ENCODE measurements at regions not wholly inside any gene's neighbourhood (a gene's known extent, or its start where the extent isn't known, plus 50 kb on each side); places are given as distances from the start of the nearest gene placed in this dataset.

DNA sequence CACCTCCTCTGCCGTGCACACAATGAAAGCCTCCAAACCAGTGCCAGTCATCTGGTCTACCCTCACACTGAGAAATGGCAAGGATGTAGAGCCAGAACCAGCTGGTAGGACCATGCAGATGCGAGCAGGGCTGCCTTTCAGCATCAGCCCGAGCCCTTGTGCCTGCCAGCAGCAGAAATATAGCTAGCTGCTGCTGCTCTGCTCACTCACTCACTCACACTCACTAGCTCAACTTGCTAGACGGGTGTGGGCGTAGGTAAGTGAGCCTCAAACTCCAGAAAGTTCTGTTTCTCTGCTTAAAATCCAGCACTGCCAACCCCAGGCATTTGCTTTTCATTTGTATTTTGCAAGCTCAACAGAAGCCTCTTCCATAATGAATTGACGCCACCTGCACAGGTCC is 114.0 kb downstream of the DRD1 start:
- no peaks in the 10 kb centered on the region for H3K36me3 ChIP-seq (ENCODE audit: control insufficient read depth in 2 of 2, insufficient read depth in 2 of 2, low read length in 2 of 2)
- no peak overlapping the region for H3K27ac ChIP-seq (ENCODE audit: low read depth in 2 of 2, low read length in 2 of 2)
- no peak overlapping the region for H3K4me3 ChIP-seq (ENCODE audit: low read length in 2 of 2)
- no peaks in the 10 kb centered on the region for H3K9me3 ChIP-seq (ENCODE audit: control insufficient read depth in 2 of 2, low read length in 2 of 2)
- H3K9ac ChIP-seq (ENCODE audit: low read depth in 1 of 2, low read length in 2 of 2): no peak overlapping the region
- no peaks in the 10 kb centered on the region for H3K4me1 ChIP-seq (ENCODE audit: control insufficient read depth in 2 of 2, insufficient read depth in 2 of 2, low read length in 2 of 2)
- H3K27me3 ChIP-seq (ENCODE audit: control insufficient read depth in 2 of 2, insufficient read depth in 2 of 2, low read length in 2 of 2): no peaks in the 10 kb centered on the region

DNA sequence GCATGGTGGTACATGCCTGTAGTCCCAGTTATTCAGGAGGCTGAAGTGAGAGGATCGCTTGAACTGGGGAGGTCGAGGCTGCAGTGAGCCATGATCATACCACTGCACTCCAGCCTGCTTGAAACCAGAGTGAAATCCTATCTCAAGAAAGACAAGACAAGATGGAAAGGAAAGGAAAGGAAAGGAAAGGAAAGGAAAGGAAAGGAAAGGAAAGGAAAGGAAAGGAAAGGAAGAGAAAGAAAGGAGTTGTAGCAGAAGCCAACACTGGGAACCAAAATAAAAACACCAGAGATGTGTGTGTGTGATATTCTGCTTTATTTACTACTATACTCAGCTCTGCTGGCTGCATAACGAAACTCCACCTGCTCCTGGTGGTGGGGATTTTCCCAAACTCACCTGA is 115.3 kb downstream of the DRD1 start:
- H3K9ac ChIP-seq (ENCODE audit: low read depth in 1 of 2, low read length in 2 of 2): no peak overlapping the region
- no peaks in the 10 kb centered on the region for H3K27me3 ChIP-seq (ENCODE audit: control insufficient read depth in 2 of 2, insufficient read depth in 2 of 2, low read length in 2 of 2)
- H3K9me3 ChIP-seq (ENCODE audit: control insufficient read depth in 2 of 2, low read length in 2 of 2): no peaks in the 10 kb centered on the region
- no peak overlapping the region for H3K27ac ChIP-seq (ENCODE audit: low read depth in 2 of 2, low read length in 2 of 2)
- H3K4me1 ChIP-seq (ENCODE audit: control insufficient read depth in 2 of 2, insufficient read depth in 2 of 2, low read length in 2 of 2): no peaks in the 10 kb centered on the region
- no peak overlapping the region for H3K4me3 ChIP-seq (ENCODE audit: low read length in 2 of 2)
- no peaks in the 10 kb centered on the region for H3K36me3 ChIP-seq (ENCODE audit: control insufficient read depth in 2 of 2, insufficient read depth in 2 of 2, low read length in 2 of 2)

DNA sequence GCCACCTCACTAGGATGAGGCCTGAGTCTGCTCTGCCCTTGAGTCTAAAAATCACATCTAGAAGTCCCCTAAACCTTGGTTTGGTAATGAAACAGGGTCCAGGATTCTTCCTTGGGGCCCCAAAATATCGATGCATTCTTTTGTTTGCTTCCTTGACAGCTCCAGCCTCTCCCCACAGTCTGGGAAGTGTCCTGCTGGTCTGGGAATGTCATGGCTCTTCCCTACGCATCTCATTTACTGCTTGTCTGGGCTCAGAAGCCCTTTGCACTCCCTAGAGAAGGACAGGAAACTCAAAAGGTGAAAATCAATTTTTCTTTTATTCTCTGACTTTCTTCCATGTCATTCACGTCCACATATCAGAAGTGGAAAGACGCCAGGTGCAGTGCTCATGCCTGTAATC is 115.8 kb downstream of the DRD1 start:
- Histone ChIP-seq H3K27me3 (ENCODE audit: control insufficient read depth in 2 of 2, insufficient read depth in 2 of 2, low read length in 2 of 2) (no peaks in the 10 kb centered on the region), H3K9ac (ENCODE audit: low read depth in 1 of 2, low read length in 2 of 2) (no peak overlapping the region), H3K9me3 (ENCODE audit: control insufficient read depth in 2 of 2, low read length in 2 of 2) (no peaks in the 10 kb centered on the region), H3K4me1 (ENCODE audit: control insufficient read depth in 2 of 2, insufficient read depth in 2 of 2, low read length in 2 of 2) (no peaks in the 10 kb centered on the region), H3K36me3 (ENCODE audit: control insufficient read depth in 2 of 2, insufficient read depth in 2 of 2, low read length in 2 of 2) (no peaks in the 10 kb centered on the region), H3K4me3 (ENCODE audit: low read length in 2 of 2) (no peak overlapping the region), H3K27ac (ENCODE audit: low read depth in 2 of 2, low read length in 2 of 2) (no peak overlapping the region)

DNA sequence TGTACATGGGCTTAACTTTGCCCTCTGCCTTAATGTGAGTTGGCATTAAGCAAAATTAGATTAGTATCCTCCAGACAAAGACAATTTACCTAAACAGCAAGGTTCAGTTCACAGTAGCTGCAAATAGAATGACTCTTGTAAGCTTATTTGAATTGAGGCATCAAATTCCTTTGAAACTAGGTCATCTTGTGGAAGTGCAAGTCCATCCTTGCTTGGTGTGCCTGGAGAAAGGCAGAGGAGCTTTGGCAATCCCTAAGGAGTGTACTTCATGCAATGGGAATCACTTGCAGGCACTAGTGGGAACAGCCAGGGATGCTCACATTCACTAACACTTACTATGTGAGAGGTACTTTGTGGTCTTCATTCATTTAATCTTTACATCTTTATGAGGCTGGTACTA is 118.3 kb downstream of the DRD1 start:
- H3K27me3 ChIP-seq (ENCODE audit: control insufficient read depth in 2 of 2, insufficient read depth in 2 of 2, low read length in 2 of 2): no peaks in the 10 kb centered on the region
- no peak overlapping the region for H3K27ac ChIP-seq (ENCODE audit: low read depth in 2 of 2, low read length in 2 of 2)
- no peak overlapping the region for H3K9ac ChIP-seq (ENCODE audit: low read depth in 1 of 2, low read length in 2 of 2)
- H3K4me3 ChIP-seq (ENCODE audit: low read length in 2 of 2): no peak overlapping the region
- H3K4me1 ChIP-seq (ENCODE audit: control insufficient read depth in 2 of 2, insufficient read depth in 2 of 2, low read length in 2 of 2): no peaks in the 10 kb centered on the region
- H3K36me3 ChIP-seq (ENCODE audit: control insufficient read depth in 2 of 2, insufficient read depth in 2 of 2, low read length in 2 of 2): no peaks in the 10 kb centered on the region
- H3K9me3 ChIP-seq (ENCODE audit: control insufficient read depth in 2 of 2, low read length in 2 of 2): no peaks in the 10 kb centered on the region

DNA sequence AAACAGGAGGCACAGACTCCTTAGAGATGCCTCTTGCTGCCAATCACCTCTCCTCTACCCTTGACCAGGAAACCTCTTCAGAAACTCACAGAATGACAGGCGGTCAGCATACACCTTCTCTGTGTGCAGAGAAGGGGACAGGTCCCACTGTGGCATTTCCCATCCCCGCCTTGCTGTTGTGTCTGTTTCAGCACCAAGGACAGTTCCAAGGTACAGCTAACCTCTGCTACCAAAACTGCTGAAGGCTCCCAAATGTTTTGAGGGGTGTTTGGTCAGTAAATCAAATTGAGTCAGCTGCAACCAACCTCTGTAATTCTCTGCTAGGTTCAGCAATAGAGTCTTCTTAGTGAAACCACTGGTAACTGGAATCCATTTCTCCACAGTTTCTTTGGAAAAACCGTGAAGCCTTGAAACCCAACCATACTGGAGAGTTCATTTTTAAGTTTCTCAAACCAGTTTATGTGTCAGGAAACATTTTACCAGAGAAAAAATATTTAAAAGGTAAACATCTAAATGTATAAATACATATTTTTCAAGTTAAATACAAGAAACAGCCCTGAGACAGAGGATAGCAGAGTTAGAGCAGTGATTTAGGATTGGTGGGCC is 122.0 kb downstream of the DRD1 start:
- Histone ChIP-seq H3K27me3 (ENCODE audit: control insufficient read depth in 2 of 2, insufficient read depth in 2 of 2, low read length in 2 of 2) (no peaks in the 10 kb centered on the region), H3K9ac (ENCODE audit: low read depth in 1 of 2, low read length in 2 of 2) (no peak overlapping the region), H3K36me3 (ENCODE audit: control insufficient read depth in 2 of 2, insufficient read depth in 2 of 2, low read length in 2 of 2) (no peaks in the 10 kb centered on the region), H3K4me3 (ENCODE audit: low read length in 2 of 2) (no peak overlapping the region), H3K4me1 (ENCODE audit: control insufficient read depth in 2 of 2, insufficient read depth in 2 of 2, low read length in 2 of 2) (no peaks in the 10 kb centered on the region), H3K9me3 (ENCODE audit: control insufficient read depth in 2 of 2, low read length in 2 of 2) (no peaks in the 10 kb centered on the region), H3K27ac (ENCODE audit: low read depth in 2 of 2, low read length in 2 of 2) (no peak overlapping the region)

DNA sequence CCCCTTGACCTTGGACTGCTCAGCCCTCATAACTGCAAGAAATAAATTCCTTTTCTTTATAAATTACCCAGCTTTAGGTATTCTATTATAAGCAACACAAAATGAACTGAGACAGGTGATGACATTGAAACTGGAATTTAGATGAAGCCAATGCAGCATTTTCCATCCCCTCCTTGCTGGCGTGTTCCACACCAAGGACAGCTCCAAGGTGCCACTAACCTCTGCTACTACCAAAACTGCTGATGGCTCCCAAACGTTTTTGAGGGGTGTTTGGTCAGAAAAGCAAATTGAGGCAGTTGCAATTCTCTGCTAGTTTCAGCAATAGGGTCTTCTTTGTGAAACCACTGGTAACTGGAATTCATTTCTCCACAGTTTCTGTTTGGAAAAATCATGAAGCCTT is 124.8 kb downstream of the DRD1 start:
- Histone ChIP-seq H3K9me3 (ENCODE audit: control insufficient read depth in 2 of 2, low read length in 2 of 2) (no peaks in the 10 kb centered on the region), H3K27me3 (ENCODE audit: control insufficient read depth in 2 of 2, insufficient read depth in 2 of 2, low read length in 2 of 2) (no peaks in the 10 kb centered on the region), H3K4me3 (ENCODE audit: low read length in 2 of 2) (no peak overlapping the region), H3K4me1 (ENCODE audit: control insufficient read depth in 2 of 2, insufficient read depth in 2 of 2, low read length in 2 of 2) (no peaks in the 10 kb centered on the region), H3K27ac (ENCODE audit: low read depth in 2 of 2, low read length in 2 of 2) (no peak overlapping the region), H3K9ac (ENCODE audit: low read depth in 1 of 2, low read length in 2 of 2) (no peak overlapping the region), H3K36me3 (ENCODE audit: control insufficient read depth in 2 of 2, insufficient read depth in 2 of 2, low read length in 2 of 2) (no peaks in the 10 kb centered on the region)

DNA sequence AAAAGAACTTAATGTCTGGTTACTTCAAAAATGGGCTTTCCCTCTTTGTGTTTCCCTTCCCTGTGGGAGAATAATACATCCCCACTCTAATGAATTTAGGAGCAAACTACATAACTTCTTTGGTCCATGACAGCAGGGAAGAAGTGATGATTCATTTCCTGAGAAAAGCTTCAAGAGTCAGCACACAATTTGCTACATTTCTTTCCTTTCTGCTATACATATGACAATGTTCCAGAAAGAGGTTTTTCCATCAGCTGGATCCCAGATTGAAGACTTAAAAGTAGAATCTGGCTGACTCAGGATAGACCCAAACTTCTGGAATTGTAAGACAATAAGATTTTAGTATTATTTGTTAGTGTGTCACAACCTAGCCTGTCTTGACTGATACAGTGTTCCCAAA is 126.1 kb downstream of the DRD1 start:
- H3K36me3 ChIP-seq (ENCODE audit: control insufficient read depth in 2 of 2, insufficient read depth in 2 of 2, low read length in 2 of 2): no peaks in the 10 kb centered on the region
- no peaks in the 10 kb centered on the region for H3K4me1 ChIP-seq (ENCODE audit: control insufficient read depth in 2 of 2, insufficient read depth in 2 of 2, low read length in 2 of 2)
- H3K27ac ChIP-seq (ENCODE audit: low read depth in 2 of 2, low read length in 2 of 2): no peak overlapping the region
- no peak overlapping the region for H3K4me3 ChIP-seq (ENCODE audit: low read length in 2 of 2)
- no peak overlapping the region for H3K9ac ChIP-seq (ENCODE audit: low read depth in 1 of 2, low read length in 2 of 2)
- H3K9me3 ChIP-seq (ENCODE audit: control insufficient read depth in 2 of 2, low read length in 2 of 2): no peaks in the 10 kb centered on the region
- no peaks in the 10 kb centered on the region for H3K27me3 ChIP-seq (ENCODE audit: control insufficient read depth in 2 of 2, insufficient read depth in 2 of 2, low read length in 2 of 2)

DNA sequence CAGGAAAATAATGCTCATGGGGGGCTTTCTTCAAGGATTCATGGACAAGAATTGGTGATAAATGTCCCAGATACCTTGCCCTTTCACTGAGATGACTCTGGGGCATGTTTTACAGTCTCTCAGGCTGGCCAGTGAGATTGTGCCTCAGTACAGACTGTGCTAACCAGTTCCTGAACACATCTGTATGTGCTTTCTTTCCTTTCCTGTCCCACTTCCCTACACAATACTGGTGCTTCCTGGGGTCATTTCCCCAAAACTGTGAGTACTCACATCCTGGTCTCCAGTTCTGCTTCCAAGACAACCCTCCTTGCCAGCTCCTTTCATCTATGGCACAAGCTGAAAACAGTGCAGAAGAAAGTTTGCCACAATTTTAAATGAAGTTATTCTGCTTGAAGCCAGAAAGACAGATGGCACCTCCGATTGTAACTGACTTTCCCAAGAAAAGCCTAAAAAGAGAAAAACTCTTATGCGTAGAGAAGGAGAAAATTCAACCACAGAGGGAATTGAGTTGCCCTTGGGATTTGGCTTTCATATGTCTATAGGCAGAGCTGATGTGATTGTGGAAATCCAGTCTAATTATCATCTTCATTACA is 134.7 kb downstream of the DRD1 start:
- Histone ChIP-seq H3K4me1 (ENCODE audit: control insufficient read depth in 2 of 2, insufficient read depth in 2 of 2, low read length in 2 of 2) (no peaks in the 10 kb centered on the region), H3K9ac (ENCODE audit: low read depth in 1 of 2, low read length in 2 of 2) (no peak overlapping the region), H3K4me3 (ENCODE audit: low read length in 2 of 2) (no peak overlapping the region), H3K27ac (ENCODE audit: low read depth in 2 of 2, low read length in 2 of 2) (no peak overlapping the region), H3K36me3 (ENCODE audit: control insufficient read depth in 2 of 2, insufficient read depth in 2 of 2, low read length in 2 of 2) (no peaks in the 10 kb centered on the region), H3K27me3 (ENCODE audit: control insufficient read depth in 2 of 2, insufficient read depth in 2 of 2, low read length in 2 of 2) (peaks cover 0 to 3% of the 10 kb centered on the region in 2 donors), H3K9me3 (ENCODE audit: control insufficient read depth in 2 of 2, low read length in 2 of 2) (no peaks in the 10 kb centered on the region)

DNA sequence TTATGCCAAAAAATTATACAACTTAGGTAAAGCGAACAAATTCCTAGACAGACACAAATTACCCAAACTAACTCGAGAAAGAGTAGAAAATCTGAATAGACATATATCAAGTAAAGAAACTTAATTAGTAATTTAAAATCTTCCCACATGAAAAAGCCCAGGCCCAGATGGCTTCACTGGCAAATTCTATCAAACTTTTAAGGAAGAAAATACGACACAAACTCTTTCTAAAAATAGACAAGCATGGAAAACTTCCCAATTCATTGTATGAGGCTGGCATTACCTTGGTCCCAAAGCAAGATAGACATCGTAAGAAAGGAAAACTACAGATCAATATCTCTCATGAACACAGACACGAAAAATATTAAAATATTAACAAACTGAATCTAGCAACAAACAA is 135.3 kb downstream of the DRD1 start:
- no peaks in the 10 kb centered on the region for H3K36me3 ChIP-seq (ENCODE audit: control insufficient read depth in 2 of 2, insufficient read depth in 2 of 2, low read length in 2 of 2)
- H3K9ac ChIP-seq (ENCODE audit: low read depth in 1 of 2, low read length in 2 of 2): no peak overlapping the region
- H3K4me1 ChIP-seq (ENCODE audit: control insufficient read depth in 2 of 2, insufficient read depth in 2 of 2, low read length in 2 of 2): no peaks in the 10 kb centered on the region
- no peak overlapping the region for H3K27ac ChIP-seq (ENCODE audit: low read depth in 2 of 2, low read length in 2 of 2)
- H3K9me3 ChIP-seq (ENCODE audit: control insufficient read depth in 2 of 2, low read length in 2 of 2): no peaks in the 10 kb centered on the region
- peaks cover 0 to 3% of the 10 kb centered on the region in 2 donors for H3K27me3 ChIP-seq (ENCODE audit: control insufficient read depth in 2 of 2, insufficient read depth in 2 of 2, low read length in 2 of 2)
- H3K4me3 ChIP-seq (ENCODE audit: low read length in 2 of 2): no peak overlapping the region

DNA sequence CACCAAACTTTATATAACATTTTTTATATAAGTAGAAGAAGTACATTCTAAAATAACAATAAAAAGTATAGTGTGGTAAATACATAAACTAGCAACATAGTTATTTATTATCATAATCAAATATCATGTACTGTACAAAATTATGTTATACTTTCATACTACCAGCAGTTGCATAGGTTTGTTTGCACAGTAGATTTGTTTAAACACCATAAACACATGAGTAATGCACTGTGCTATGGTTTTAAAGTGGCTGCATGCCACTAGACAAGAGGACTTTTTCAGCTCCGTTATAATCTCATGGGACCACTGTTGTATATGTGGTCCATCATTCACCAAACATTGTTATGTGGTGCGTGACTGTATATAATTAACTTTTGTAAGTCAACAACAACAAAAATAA is 137.6 kb downstream of the DRD1 start:
- Histone ChIP-seq H3K36me3 (ENCODE audit: control insufficient read depth in 2 of 2, insufficient read depth in 2 of 2, low read length in 2 of 2) (no peaks in the 10 kb centered on the region), H3K27me3 (ENCODE audit: control insufficient read depth in 2 of 2, insufficient read depth in 2 of 2, low read length in 2 of 2) (peaks cover 0 to 3% of the 10 kb centered on the region in 2 donors), H3K9ac (ENCODE audit: low read depth in 1 of 2, low read length in 2 of 2) (no peak overlapping the region), H3K9me3 (ENCODE audit: control insufficient read depth in 2 of 2, low read length in 2 of 2) (no peaks in the 10 kb centered on the region), H3K4me3 (ENCODE audit: low read length in 2 of 2) (no peak overlapping the region), H3K27ac (ENCODE audit: low read depth in 2 of 2, low read length in 2 of 2) (no peak overlapping the region), H3K4me1 (ENCODE audit: control insufficient read depth in 2 of 2, insufficient read depth in 2 of 2, low read length in 2 of 2) (no peaks in the 10 kb centered on the region)
